SK-N-SH treated with all-trans-retinoic acid at 6 μM for 48 hours (cell line): ENCODE measurements at regions not wholly inside any gene's neighbourhood (a gene's known extent, or its start where the extent isn't known, plus 50 kb on each side); places are given as distances from the start of the nearest gene placed in this dataset.

Experiments
- BACH2 ChIP-seq: fragments of 250-450 bp; sonication (Bioruptor Pico); IDR thresholded peaks from 2 replicates; pipeline ENCODE4 v1.9.0; 2021; ENCODE audit warnings: mild to moderate bottlenecking, borderline replicate concordance
- CSDC2 ChIP-seq: fragments of 250-450 bp; sonication (Bioruptor Pico); IDR thresholded peaks from 2 replicates; pipeline ENCODE4 v1.5.0; 2020; ENCODE audit warnings: mild to moderate bottlenecking, moderate library complexity
- ESRRG ChIP-seq: fragments of 250-450 bp; sonication (Bioruptor Pico); IDR thresholded peaks from 2 replicates; pipeline ENCODE4 v1.6.1; 2021; ENCODE audit warnings: mild to moderate bottlenecking
- OSR1 ChIP-seq: fragments of 250-450 bp; sonication (Bioruptor Pico); IDR thresholded peaks from 2 replicates; pipeline ENCODE4 v1.8.0; 2022; ENCODE audit warnings: moderate library complexity, mild to moderate bottlenecking, inconsistent platforms
- PPARA ChIP-seq: fragments of 250-450 bp; sonication (Bioruptor Pico); IDR thresholded peaks from 2 replicates; pipeline ENCODE4 v1.5.0; 2020; ENCODE audit warnings: mild to moderate bottlenecking, borderline replicate concordance
- SNAI2 ChIP-seq: fragments of 250-450 bp; sonication (Bioruptor Pico); IDR thresholded peaks from 2 replicates; pipeline ENCODE4 v1.5.0; 2020; ENCODE audit warnings: mild to moderate bottlenecking, moderate library complexity
- TSHZ2 ChIP-seq: fragments of 250-450 bp; sonication (Bioruptor Pico); IDR thresholded peaks from 2 replicates; pipeline ENCODE4 v1.5.0; 2020; ENCODE audit warnings: mild to moderate bottlenecking, moderate library complexity
- ZNF565 ChIP-seq: fragments of 450-650 bp; formaldehyde crosslinking; conservative IDR thresholded peaks from 2 replicates; pipeline ENCODE4 v1.5.0; 2020; ENCODE audit warnings: low read depth, mild to moderate bottlenecking, moderate library complexity

- no peak for TF ChIP-seq BACH2
- TF ChIP-seq CSDC2 (CRISPR knock-in tag): no peak
- TF ChIP-seq PPARA (CRISPR knock-in tag): no peak
- no peak for TF ChIP-seq SNAI2 (CRISPR knock-in tag)
- no peak for TF ChIP-seq ESRRG (CRISPR knock-in tag)
- TF ChIP-seq OSR1 (CRISPR knock-in tag): no peak
- TF ChIP-seq TSHZ2: no peak
- no peak for TF ChIP-seq ZNF565 (CRISPR knock-in tag)
These were observed 199.5 kb downstream of the MID1IP1 start for GRCh38 chrX:39000802-39001201.
